NCI-H82 treated with DMSO at 0.1 percent for 48 hours (cell line): ENCODE measurements at regions not wholly inside any gene's neighbourhood (a gene's known extent, or its start where the extent isn't known, plus 50 kb on each side); places are given as distances from the start of the nearest gene placed in this dataset.
"Not testable (repeated sequence)": the region's sequence is repeated elsewhere in the genome, so short reads cannot be mapped to it uniquely, and the experiment has no call there.

Source experiments
- DNase-seq: peaks from one replicate; lab custom pipeline; 2025; ENCODE audit not compliant: unreplicated experiment; lab: John Stamatoyannopoulos, UW

DNA sequence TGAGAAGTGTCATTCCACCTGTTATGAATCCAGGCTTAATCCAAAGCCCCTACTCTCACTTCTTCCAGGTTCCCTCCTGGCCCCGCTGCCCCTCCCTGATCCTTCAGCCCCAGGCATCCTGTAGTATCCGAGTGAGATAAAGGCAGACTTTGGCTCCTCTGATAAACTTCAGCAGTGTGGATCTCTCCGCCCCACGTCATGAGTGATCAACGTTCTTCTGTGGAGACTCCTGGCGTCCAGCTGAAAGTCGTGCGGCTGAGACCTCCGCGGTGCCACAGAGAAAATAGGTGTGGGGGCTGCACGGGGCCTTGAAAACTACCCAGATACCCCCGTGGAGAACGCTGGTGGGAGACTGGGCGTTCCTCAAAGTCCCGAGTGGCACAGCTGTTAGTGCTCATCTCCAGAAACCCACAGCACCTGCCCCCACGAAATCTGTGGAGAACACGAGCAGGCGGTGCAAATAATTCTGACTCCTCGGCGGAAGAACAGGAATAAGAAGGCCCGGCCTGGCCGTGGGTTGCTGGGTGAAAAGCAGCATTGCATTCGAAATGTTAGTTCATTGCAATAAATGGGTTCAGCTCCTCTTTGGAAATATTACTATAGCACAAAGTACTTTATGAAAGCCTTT, 180.0 kb upstream of the RGS6 start:
- DNase-seq = no peak

DNA sequence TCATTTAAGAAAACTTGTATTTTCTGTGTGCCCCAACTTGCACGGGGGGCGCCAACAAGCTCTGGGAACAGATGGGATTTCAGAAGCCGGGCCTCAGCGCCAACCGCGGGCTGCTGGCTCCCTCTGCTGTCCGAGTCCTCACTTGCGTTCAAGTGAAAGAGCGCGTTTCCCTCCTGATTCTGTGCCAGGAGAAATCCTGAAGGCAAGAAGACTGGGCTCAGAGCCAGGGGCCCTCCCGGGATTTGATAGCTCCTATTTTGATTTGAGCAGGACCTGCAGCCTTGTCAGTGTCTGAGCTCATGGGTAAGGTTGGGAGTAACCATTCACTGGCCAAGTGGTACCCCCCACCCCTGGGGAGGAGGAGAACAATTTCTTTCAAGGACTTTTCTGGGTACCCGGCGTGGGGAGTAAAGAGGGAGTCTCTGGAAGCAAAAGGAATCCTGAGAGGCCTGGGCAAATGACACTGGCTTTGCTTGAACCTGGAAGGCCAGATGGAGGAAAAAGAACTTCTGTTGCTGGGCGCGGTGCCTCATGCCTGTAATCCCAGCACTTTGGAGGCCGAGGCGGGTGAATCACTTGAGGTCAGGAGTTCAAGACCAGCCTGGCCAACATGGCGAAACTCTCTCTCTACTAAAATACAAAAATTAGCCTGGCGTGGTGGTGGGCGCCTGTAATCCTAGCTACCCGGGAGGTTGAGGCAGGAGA, 179.0 kb upstream of the RGS6 start:
- DNase-seq = peak; percentile 77

DNA sequence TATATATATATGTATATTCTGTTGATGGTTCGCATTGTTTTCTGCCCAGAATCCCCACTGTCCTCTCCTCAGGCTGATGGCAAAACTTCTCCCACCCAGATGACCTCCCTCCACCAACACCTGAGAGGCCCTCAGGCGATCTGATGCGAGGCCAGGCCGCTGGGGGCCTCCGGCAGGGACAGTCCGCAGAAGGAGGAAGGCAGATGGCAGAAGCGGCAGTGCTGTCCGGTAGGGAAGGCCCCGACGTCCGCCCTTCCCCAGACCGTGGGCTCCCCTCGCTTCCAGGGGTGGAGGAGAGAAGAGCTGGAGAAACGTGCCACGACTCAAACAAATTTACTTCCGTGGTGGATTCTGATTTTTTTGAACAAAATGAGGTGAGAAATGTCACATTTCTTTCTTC, 178.3 kb upstream of the RGS6 start:
- DNase-seq = no peak

DNA sequence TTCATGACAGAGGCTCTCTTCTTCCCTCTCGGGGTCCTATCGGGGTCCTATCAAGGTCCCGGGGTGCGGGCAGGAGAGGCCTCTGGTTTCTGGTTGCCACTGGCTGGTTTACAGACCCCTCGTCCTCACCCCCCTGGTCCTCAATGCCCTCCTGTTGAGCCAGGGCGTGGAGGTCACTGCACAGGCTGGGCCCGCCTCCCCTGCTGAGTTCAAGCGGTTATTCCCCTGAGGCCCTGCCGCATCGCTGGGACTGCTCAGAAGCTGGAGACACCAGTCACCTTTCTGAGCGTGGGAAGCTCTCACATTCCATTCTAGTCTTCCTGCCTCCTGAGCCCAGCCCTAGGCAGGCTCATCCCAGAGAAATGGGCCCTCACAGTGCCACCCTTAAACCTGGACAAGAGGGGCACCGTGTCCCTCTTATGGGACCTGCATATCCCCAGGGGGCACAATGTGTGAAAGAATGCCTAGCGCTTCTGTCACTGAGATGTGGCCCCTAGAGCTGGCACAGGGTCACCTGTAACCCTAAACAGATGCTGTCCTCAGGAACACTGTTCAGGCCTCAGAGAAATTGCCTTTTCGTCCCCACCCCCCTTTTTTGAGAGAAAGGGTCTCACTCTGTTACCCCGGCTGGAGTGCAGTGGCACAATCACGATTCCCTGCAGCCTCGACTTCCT, 177.7 kb upstream of the RGS6 start:
- no peak for DNase-seq

DNA sequence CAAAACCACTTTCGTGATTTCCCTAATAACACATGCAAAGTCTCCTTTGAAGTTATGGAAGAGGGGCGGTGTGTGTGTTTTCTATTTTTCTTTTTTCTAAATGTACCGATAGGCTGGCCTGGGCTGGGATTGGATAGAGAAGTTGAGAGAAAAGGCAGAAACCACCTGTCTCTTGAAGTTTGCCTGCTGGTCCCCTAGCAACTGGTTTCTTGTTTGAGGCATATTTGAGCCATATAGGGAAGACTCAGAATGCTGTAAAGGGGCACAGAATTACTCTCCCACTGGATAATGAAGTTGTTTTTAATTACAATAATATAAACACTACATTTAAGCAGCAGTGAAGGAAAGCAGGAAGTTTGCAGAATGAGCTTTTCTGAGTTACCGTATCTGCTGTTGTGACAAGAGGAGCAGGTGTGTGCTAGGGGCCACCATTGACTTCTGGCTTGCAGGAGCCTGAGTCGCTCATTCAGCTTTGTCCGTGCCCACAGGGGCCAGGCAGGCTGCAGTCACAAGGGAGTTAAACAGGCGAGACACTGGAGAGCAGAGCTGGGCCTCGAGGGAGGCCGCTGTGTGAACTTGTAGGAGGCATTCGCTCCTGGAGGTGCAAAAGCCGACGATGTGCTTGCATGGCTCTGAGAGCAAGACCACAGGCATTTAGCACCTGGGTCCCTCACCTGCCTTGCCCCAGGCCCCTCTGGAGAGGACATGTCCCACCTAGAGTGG, 173.8 kb upstream of the RGS6 start:
- DNase-seq = no peak

DNA sequence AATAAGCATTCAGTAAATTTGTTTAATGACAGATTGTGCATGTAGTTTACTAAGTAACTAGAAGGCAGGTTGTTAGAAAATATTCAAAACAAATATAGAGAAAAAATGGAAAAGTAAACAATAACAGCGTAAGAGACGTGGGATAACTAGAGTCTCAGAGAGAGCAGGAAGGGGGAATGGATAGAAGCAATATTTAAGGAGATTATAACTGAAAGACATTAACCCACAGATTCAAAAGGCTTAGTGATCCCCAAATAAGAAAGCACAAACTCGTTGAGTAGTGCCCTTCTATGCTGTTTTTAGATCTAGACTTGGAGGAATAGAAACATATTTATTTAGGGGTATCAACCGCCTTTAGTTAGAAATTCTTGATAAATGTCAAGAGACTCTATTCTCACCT, 169.7 kb upstream of the RGS6 start:
- DNase-seq = no peak

DNA sequence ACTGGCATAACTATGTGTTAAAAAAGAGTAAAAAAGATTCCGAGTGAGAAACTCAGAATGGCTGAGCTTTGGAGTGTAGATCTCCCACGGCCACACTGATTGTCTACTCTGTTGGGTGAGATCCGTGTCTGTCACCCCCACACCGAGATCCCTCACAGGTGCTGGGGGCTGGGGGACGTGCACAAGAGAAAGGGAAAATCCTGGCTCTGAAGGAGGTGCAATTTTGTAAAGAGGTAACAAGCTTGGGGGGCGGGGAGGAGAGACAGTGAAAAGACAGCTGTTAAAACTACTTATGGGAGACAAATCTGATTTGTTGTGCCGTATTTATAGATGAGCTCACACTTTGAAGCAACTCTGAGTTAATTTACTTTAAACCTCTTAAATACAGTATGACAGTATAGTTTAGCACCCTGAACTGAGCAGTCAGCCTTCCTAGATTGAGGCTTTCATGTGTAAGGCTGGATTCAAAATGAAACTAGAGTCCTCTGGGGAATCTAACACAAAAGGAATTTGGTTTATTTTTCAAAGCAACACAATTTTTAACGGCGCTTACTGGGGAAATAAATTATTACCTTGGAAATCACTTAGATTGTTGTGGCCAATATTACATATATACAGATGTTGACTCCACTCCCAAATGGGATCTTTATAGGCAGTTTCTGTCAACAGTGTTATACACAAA, 167.4 kb upstream of the RGS6 start:
- DNase-seq = peak; percentile 95

DNA sequence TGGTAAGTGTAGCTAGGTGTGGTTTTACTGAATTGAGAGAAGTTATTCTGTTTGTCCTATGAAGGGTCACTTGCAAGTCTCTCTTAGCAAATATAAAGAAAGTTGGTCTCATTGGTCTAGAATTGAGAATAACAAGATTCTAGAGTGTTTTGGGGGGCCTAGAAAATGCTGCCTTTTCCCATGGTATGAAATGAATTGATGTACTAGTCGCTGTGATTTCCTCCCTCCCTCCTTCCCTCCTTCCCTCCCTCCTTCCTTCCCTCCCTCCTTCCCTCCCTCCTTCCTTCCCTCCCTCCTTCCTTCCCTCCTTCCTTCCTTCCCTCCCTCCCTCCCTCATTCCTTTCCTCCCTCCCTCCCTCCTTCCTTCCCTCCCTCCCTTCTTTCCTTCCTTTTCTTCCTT, 166.7 kb upstream of the RGS6 start:
- DNase-seq = no peak

DNA sequence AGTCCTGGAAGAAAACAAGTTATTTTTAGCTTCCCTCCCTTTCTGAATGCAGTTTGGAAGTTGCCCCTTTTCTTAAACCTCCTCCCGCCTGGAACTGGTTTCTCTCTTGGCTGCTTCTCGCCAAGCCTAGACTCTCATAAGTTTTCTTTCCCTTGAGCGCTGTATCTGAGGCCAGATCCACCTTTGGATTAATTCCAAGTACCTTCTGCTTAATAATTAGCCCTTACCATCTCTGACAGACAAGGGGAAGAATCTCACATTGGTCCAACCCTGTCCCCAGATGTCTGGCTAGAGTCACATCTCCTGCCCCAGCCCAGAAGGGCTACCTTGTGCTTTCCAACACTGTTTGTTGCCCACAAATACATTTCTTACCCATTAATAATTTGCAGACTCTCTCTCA, 161.8 kb upstream of the RGS6 start:
- no peak for DNase-seq

DNA sequence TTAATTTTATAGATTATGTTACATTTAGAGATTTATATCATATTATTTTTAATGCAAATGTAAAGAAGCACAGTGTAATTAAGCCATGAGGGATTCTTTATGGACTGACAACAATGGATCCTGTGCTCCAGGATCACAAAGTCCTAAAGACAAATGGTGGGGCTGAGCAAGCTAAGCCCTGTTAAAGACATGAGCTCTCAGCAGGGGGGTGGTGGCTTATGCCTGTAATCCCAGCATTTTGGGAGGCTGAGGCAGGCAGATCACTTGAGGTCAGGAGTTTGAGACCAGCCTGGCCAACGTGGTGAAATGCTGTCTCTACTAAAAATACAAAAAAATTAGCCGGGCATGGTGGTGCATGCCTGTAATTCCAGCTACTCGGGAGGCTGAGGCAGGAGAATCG, 160.8 kb upstream of the RGS6 start:
- not testable (repeated sequence) for DNase-seq

DNA sequence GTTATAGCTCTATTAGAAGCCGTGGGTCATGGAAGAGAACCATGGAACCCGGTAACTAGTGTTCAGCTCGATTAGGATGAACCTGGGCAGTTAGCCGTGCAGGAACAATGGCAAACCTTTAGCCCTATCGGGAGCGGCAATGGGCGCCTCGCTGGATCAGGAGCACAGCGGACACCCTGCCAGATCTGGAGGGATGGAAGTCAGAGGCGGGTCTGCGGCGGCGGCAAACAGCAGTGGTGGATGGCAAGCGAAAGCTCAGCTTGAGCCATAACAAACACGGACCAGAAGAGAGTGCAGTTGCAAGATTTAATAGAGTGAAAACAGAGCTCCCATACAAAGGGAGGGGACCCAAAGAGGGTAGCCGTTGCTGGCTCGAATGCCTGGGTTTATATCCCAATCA, 160.2 kb upstream of the RGS6 start:
- DNase-seq = not testable (repeated sequence)

DNA sequence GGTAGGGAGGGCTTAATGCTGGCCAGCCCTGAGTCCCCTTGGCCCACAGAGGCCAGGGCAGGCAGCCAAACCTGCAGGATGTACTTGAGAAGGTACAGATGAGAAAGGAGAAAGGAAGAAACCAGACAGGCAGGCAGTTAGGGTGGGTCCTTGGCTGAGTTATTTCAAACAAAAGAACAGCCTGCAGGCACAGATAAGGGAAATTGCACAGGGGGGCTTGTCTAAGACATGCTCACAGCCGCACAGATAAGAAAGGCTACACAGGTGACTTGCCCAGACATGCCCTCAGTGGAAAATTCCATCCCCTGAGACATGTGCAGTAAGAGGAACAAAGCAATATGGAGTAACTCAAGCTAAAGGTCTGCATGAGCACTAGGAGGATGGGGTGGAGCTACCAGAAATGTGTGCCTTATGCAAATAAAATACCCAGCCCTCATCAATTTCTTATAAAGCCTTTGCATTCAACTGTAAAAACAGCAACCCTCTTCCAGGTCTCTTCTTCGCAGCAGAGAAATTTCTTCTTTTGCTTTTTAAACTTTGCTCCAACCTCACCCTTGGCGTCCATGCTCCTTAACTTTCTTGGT, 158.2 kb upstream of the RGS6 start:
- no peak for DNase-seq

DNA sequence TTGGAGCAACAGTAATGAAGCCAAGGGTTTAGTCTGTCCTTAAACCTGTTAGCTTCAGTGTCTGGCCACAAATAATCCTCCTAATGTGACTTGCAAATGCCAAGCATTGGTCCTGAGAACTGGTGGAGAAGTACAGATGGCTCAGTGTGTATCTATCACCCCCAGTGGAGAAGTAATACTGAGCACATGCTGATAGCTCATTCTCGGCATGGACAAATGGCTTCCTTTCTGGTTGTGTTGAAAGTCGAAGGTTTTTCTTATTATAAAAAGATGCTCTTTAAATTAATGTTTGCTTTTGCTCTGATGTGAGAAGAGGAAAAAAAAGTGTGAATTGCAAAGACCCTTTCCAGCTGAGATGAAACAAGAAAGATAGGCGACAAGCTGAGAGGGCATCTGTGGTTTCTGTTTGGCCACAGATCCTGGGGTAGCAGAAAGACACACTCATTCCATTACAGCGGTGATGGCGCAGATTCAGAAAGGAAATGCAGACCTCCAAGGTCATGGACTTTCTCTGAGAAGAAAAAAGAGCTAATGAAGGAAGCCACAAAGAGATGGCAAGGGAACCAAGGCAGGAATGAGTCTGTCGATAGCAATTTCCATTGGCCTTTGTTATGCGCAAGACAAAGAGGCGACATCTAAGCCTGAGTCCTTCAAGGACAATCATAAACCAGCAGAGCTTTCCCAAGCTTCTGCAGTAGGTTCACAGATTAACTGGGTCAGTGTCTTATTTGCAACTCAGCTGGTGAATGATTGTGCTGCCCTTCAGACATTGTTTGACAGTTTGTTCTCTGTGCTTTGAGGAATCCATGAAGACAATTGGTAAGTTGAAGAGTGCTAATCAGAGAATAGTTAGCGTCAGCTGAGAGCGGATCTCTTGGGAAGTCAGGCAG, 155.5 kb upstream of the RGS6 start:
- peak; percentile 82 for DNase-seq

DNA sequence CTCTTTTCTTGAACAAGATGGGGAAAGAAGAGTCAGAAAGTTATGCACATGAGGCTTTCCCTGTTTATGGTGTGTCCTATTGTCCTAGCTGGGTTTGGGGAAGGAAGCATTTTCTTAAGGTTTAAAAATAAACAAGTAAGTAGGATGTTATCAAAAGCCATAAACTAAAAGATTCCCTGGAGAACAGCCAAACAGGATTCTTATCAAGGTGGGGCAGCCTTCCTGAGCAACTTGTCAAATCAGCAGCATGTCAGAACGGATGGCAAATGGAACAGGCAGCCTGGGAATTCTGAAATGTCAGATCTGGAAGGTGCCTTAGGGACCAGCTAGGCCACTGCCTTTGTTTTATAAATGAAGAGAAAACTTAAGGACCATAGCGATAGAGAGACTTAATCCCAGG, 152.2 kb upstream of the RGS6 start:
- DNase-seq = no peak

DNA sequence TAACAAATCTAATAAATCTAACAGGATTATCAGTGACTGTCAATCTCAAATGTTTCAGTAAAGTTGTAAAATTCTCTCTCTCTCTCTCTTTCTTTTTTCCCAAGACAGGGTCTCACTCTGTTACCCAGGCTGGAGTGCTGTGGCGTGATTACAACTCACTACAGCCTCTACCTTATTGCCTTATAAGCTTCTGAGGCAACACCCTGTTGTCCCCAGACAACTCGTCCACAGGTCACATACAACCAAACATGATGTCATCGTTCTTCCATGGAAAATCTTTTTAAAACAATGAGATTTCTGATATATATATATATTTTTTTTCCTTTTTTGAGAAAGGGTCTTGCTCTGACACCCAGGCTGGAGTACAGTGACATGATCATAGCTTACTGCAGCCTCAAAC, 151.4 kb upstream of the RGS6 start:
- no peak for DNase-seq

DNA sequence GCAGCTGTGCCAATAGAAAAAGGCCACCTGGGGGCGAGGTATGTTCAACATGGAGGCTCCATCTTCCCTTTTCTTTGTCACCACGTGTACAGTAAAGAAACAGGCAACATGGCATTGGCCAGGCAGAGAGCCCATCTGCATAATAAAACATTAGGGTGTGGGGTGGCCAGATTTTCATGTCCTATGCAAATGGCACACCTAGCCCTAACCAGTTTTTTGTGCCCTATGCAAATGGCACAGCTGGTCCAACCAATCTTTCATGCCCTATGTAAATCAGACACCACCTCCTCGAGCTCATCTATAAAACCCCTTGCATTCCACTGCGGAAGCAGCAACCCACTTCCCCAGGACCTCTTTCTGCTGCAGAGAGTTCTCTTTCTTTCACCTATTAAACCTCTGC, 149.1 kb upstream of the RGS6 start:
- no peak for DNase-seq

DNA sequence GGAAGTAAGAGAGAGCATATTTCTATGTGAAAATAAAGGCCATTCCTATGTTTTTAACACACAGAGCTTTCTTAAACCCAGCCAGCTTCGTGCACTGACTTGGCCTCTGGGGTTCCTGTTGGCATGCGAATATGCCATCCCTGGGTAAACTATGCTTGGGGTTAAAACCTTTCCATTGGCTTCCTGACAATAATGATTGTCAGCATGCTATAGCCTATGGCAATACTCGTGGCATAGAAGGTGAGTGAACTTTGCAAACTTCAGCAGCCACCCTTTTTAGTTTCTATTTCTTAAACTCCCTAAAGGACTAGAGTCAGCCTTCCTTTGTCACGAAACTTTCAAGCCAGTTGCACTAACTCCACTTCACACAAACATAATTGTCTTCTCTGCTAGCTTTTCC, 148.4 kb upstream of the RGS6 start:
- DNase-seq = no peak

DNA sequence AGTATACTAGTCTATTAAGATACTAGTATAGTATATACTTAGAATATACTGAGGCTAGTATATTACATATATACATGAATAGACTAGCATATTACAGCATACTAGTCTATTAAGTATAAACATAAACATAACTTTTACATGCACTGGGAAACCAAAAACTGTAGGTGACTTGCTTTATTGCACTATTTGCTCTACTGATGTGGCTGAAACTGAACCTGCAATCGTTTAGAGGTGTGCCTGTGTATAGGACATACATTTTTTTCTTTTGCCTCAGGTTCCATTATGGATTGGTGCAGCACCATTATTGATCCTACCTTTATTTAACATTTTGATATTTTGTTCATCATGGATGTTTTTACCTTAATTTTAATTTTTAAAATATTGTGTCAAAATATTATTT, 143.2 kb upstream of the RGS6 start:
- no peak for DNase-seq

DNA sequence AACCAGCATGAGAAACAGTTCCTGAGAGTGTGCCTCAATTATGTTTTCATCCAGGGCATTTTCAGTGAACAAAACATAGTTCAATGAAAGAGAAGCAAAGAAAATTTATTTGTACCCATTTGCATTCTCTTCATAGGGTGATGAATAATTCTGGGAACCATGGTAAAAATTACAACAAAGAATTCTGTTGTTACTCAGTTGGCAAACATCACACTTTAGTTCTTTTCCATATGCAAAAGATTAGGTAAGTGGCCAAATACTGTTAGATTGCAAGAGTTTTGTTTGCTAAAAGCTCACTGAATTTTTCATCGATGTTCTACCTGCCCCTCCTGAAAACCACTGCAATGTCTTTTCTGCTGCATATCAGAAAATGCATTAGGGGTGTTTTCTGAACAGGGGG, 132.4 kb upstream of the RGS6 start:
- no peak for DNase-seq

DNA sequence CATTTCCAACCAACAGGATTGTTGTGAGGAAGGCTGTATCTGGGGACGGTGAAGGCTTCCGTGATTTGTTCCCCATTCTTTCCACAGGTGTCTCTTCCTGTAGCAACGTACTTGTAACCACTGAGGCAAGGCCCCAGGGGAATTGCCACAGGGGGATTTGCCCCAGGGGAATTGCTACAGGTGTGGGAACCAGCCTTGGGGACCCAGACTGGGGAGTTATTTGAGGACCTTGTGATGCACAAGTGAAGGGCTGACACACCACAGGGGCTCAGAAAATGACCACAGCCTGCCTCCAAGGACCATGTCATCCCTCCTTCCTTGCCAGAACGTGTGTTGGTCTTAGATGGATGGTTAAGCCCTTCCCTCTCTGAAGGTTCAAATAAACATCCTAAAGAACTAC, 131.4 kb upstream of the RGS6 start:
- no peak for DNase-seq
